Lower lobe of right lung (tissue), 2 donors: ENCODE measurements at regions not wholly inside any gene's neighbourhood (a gene's known extent, or its start where the extent isn't known, plus 50 kb on each side); places are given as distances from the start of the nearest gene placed in this dataset.
A peak's percentile ranks its signal among the peaks of the same experiment; 100 is the strongest.

Source experiments
- ATAC-seq, 2 donors: fragments of 200-7000 bp; cut with Tn5 transposase; one replicate each; pipeline ENCODE4 v1.9.1; 2020 to 2022; ENCODE audit warnings: mild to moderate bottlenecking in 2 of 2, moderate library complexity in 2 of 2
- DNase-seq: peaks from one replicate; pipeline ENCODE4 v3.0.0-alpha.2; 2020
- H3K27ac ChIP-seq: fragments of 200-600 bp; one replicate; pipeline ENCODE4 v1.8.0; 2022
- H3K27me3 ChIP-seq: fragments of 200-600 bp; one replicate; pipeline ENCODE4 v1.8.0; 2022; ENCODE audit warnings: low read depth
- H3K36me3 ChIP-seq: fragments of 200-600 bp; one replicate; pipeline ENCODE4 v1.8.0; 2022; ENCODE audit warnings: mild to moderate bottlenecking
- H3K4me1 ChIP-seq: fragments of 200-600 bp; one replicate; pipeline ENCODE4 v1.8.0; 2022
- H3K4me3 ChIP-seq: fragments of 200-600 bp; one replicate; pipeline ENCODE4 v1.8.0; 2022; ENCODE audit warnings: mild to moderate bottlenecking
- H3K9me3 ChIP-seq: fragments of 200-600 bp; one replicate; pipeline ENCODE4 v1.8.0; 2022
- intact Hi-C: fragments of 100-400 bp; cut with DNase I; formaldehyde crosslinking; loops from one replicate; pipeline ENCODE4 v1.11.0; 2022
- TF ChIP-seq, protein P1 (sequence below): fragments of 200-600 bp; IDR thresholded peaks from one replicate; pipeline ENCODE4 v1.8.0; 2022; ENCODE audit warnings: antibody characterized with exemption, mild to moderate bottlenecking
- donor health status: DM: no; HTN: yes; CAD: no; lungs with severe emphysema.

GRCh38 chr10:60518745-60519144 is 129.1 kb upstream of the ANK3 start:
- no peaks in the 10 kb centered on the region for H3K27me3 ChIP-seq
- TF ChIP-seq, protein P1, sequence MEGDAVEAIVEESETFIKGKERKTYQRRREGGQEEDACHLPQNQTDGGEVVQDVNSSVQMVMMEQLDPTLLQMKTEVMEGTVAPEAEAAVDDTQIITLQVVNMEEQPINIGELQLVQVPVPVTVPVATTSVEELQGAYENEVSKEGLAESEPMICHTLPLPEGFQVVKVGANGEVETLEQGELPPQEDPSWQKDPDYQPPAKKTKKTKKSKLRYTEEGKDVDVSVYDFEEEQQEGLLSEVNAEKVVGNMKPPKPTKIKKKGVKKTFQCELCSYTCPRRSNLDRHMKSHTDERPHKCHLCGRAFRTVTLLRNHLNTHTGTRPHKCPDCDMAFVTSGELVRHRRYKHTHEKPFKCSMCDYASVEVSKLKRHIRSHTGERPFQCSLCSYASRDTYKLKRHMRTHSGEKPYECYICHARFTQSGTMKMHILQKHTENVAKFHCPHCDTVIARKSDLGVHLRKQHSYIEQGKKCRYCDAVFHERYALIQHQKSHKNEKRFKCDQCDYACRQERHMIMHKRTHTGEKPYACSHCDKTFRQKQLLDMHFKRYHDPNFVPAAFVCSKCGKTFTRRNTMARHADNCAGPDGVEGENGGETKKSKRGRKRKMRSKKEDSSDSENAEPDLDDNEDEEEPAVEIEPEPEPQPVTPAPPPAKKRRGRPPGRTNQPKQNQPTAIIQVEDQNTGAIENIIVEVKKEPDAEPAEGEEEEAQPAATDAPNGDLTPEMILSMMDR: no peak

GRCh38 chr10:60517805-60518204 is 128.1 kb upstream of the ANK3 start:
- no peak for ATAC-seq
- Histone ChIP-seq H3K9me3 (no peaks in the 10 kb centered on the region), H3K27me3 (no peaks in the 10 kb centered on the region), H3K36me3 (no peaks in the 10 kb centered on the region), H3K27ac (no peak overlapping the region), H3K4me3 (no peak overlapping the region), H3K4me1 (no peaks in the 10 kb centered on the region)
- TF ChIP-seq, protein P1: no peak
- DNase-seq: no peak
- intact Hi-C loops: no loop called here

More at GRCh38 chr10:60518745-60519144, 129.1 kb upstream of the ANK3 start:
- H3K36me3 ChIP-seq: no peaks in the 10 kb centered on the region
- intact Hi-C loops: no loop called here
- DNase-seq (no peak), ATAC-seq (no peak)
- H3K4me3 ChIP-seq: no peak overlapping the region
- H3K9me3 ChIP-seq: no peaks in the 10 kb centered on the region
- no peaks in the 10 kb centered on the region for H3K4me1 ChIP-seq
- H3K27ac ChIP-seq: no peak overlapping the region

GRCh38 chr10:60513281-60513680 is 123.6 kb upstream of the ANK3 start:
- intact Hi-C loops: no loop called here
- Histone ChIP-seq H3K9me3 (no peaks in the 10 kb centered on the region), H3K27me3 (no peaks in the 10 kb centered on the region), H3K4me3 (no peak overlapping the region), H3K4me1 (no peaks in the 10 kb centered on the region), H3K27ac (no peak overlapping the region), H3K36me3 (no peaks in the 10 kb centered on the region)
- no peak for ATAC-seq
- DNase-seq: no peak
- TF ChIP-seq, protein P1: no peak

- TF ChIP-seq, protein P1: no peak
- ATAC-seq (peak in 1 of 2 donors; percentile 71), DNase-seq (no peak)
- H3K27me3 ChIP-seq: no peaks in the 10 kb centered on the region
- no peaks in the 10 kb centered on the region for H3K36me3 ChIP-seq
- intact Hi-C loops: no loop called here
- no peaks in the 10 kb centered on the region for H3K4me1 ChIP-seq
- no peak overlapping the region for H3K27ac ChIP-seq
- no peak overlapping the region for H3K4me3 ChIP-seq
- no peaks in the 10 kb centered on the region for H3K9me3 ChIP-seq
Measured at GRCh38 chr10:60511477-60512229, 122.0 kb upstream of the ANK3 start.

GRCh38 chr10:60508831-60509230 is 119.2 kb upstream of the ANK3 start:
- Histone ChIP-seq H3K27ac (no peak overlapping the region), H3K4me3 (no peak overlapping the region), H3K9me3 (no peaks in the 10 kb centered on the region), H3K27me3 (no peaks in the 10 kb centered on the region), H3K36me3 (no peaks in the 10 kb centered on the region), H3K4me1 (no peaks in the 10 kb centered on the region)
- intact Hi-C loops: no loop called here
- TF ChIP-seq, protein P1: no peak
- no peak for DNase-seq
- ATAC-seq: no peak
